Putamen (tissue), 1 donor: ENCODE measurements at regions not wholly inside any gene's neighbourhood (a gene's known extent, or its start where the extent isn't known, plus 50 kb on each side); places are given as distances from the start of the nearest gene placed in this dataset.
"Not testable (repeated sequence)": the region's sequence is repeated elsewhere in the genome, so short reads cannot be mapped to it uniquely, and the experiment has no call there.

ENCODE experiments used
- DNase-seq: peaks from one replicate; pipeline ENCODE4 v3.0.0-alpha.2; 2016; ENCODE audit warnings: low spot score

GRCh38 chr2:239648607-239649006, 247.8 kb upstream of the HDAC4 start:
- no peak for DNase-seq

GRCh38 chr2:239647052-239647819, 246.4 kb upstream of the HDAC4 start:
- no peak for DNase-seq

- DNase-seq = no peak
These were observed 245.4 kb upstream of the HDAC4 start for GRCh38 chr2:239646184-239646583.

- DNase-seq = not testable (repeated sequence)
These were observed 243.8 kb upstream of the HDAC4 start for GRCh38 chr2:239644594-239644993.

GRCh38 chr2:239644011-239644410, 243.2 kb upstream of the HDAC4 start:
- no peak for DNase-seq

- no peak for DNase-seq
These were observed 241.7 kb upstream of the HDAC4 start for GRCh38 chr2:239642406-239643004.

- not testable (repeated sequence) for DNase-seq
These were observed 241.1 kb upstream of the HDAC4 start for GRCh38 chr2:239641904-239642303.

GRCh38 chr2:239640676-239641578, 240.1 kb upstream of the HDAC4 start:
- DNase-seq = no peak

GRCh38 chr2:239640210-239640609, 239.4 kb upstream of the HDAC4 start:
- no peak for DNase-seq

- DNase-seq = no peak
These were observed 238.8 kb upstream of the HDAC4 start for GRCh38 chr2:239639421-239640185.

GRCh38 chr2:239638376-239638775, 237.6 kb upstream of the HDAC4 start:
- DNase-seq = no peak

- no peak for DNase-seq
These were observed 236.0 kb upstream of the HDAC4 start for GRCh38 chr2:239636808-239637207.

- no peak for DNase-seq
These were observed 233.9 kb upstream of the HDAC4 start for GRCh38 chr2:239634769-239635168.

GRCh38 chr2:239630618-239631286, 229.9 kb upstream of the HDAC4 start:
- no peak for DNase-seq

GRCh38 chr2:239629926-239630617, 229.3 kb upstream of the HDAC4 start:
- DNase-seq = no peak

GRCh38 chr2:239626961-239627592, 226.3 kb upstream of the HDAC4 start:
- no peak for DNase-seq

GRCh38 chr2:239625971-239626734, 225.3 kb upstream of the HDAC4 start:
- no peak for DNase-seq

GRCh38 chr2:239625156-239625845, 224.5 kb upstream of the HDAC4 start:
- no peak for DNase-seq

GRCh38 chr2:239621611-239622010, 220.8 kb upstream of the HDAC4 start:
- DNase-seq = no peak
